SJCRH30 (cell line): ENCODE measurements at regions not wholly inside any gene's neighbourhood (a gene's known extent, or its start where the extent isn't known, plus 50 kb on each side); places are given as distances from the start of the nearest gene placed in this dataset.

Experiments used
- DNase-seq, 2 experiments: peaks; one replicate each; pipeline ENCODE4 v3.0.0-alpha.2; 2015 to 2020
- H3K27ac ChIP-seq: fragments of 250-450 bp; sonication (Bioruptor Pico); 2 replicates; pipeline ENCODE4 v1.5.1; 2020; ENCODE audit warnings: mild to moderate bottlenecking, moderate library complexity
- H3K27me3 ChIP-seq: fragments of 250-450 bp; sonication (Bioruptor Pico); 2 replicates; pipeline ENCODE4 v1.5.1; 2020; ENCODE audit warnings: mild to moderate bottlenecking, moderate library complexity
- H3K36me3 ChIP-seq: fragments of 250-450 bp; sonication (Bioruptor Pico); 2 replicates; pipeline ENCODE4 v1.5.1; 2020; ENCODE audit warnings: mild to moderate bottlenecking, moderate library complexity
- H3K4me1 ChIP-seq: fragments of 250-450 bp; sonication (Bioruptor Pico); 2 replicates; pipeline ENCODE4 v1.5.1; 2020; ENCODE audit warnings: mild to moderate bottlenecking, moderate library complexity
- H3K4me3 ChIP-seq: fragments of 250-450 bp; sonication (Bioruptor Pico); 2 replicates; pipeline ENCODE4 v1.5.1; 2020; ENCODE audit warnings: mild to moderate bottlenecking, moderate library complexity
- H3K9me3 ChIP-seq: fragments of 250-450 bp; sonication (Bioruptor Pico); replicated peaks from 2 replicates; pipeline ENCODE4 v1.5.1; 2020; ENCODE audit warnings: mild to moderate bottlenecking, moderate library complexity

- H3K4me3 ChIP-seq: no peak overlapping the region
- H3K4me1 ChIP-seq: no peaks in the 10 kb centered on the region
- H3K27me3 ChIP-seq: no peaks in the 10 kb centered on the region
- H3K36me3 ChIP-seq: no peaks in the 10 kb centered on the region
- DNase-seq: no peak
- no peak overlapping the region for H3K27ac ChIP-seq
- no peaks in the 10 kb centered on the region for H3K9me3 ChIP-seq
Observed at GRCh38 chr3:30354513-30354912, 251.9 kb upstream of the TGFBR2 start.

GRCh38 chr3:30354972-30355371 is 251.4 kb upstream of the TGFBR2 start:
- H3K27ac ChIP-seq: no peak overlapping the region
- H3K9me3 ChIP-seq: no peaks in the 10 kb centered on the region
- H3K4me3 ChIP-seq: no peak overlapping the region
- H3K36me3 ChIP-seq: no peaks in the 10 kb centered on the region
- peak in 1 of 2 experiments; percentile 29 for DNase-seq
- no peaks in the 10 kb centered on the region for H3K4me1 ChIP-seq
- no peaks in the 10 kb centered on the region for H3K27me3 ChIP-seq

DNA sequence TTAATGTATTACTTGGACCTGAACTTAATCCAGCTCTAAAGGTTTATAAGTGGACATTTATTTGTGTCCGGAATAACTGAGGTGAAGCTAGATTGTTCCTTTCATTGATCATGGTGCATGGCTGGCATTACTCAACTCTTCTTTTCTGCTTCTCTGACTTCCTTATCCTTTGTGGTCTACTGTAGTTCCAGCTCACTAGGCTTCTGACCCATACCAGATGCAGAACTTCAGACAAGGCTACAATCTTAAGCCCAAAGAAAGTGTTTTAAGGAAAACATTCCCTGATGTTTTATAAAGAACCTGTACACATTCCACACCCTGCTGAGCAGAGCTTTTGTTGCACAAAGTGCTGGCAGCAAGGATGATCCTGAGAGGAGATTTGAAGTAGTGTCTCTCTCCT is 250.8 kb upstream of the TGFBR2 start:
- H3K27me3 ChIP-seq: no peaks in the 10 kb centered on the region
- H3K27ac ChIP-seq: no peak overlapping the region
- no peaks in the 10 kb centered on the region for H3K4me1 ChIP-seq
- no peaks in the 10 kb centered on the region for H3K36me3 ChIP-seq
- no peak overlapping the region for H3K4me3 ChIP-seq
- no peak for DNase-seq
- H3K9me3 ChIP-seq: no peaks in the 10 kb centered on the region

DNA sequence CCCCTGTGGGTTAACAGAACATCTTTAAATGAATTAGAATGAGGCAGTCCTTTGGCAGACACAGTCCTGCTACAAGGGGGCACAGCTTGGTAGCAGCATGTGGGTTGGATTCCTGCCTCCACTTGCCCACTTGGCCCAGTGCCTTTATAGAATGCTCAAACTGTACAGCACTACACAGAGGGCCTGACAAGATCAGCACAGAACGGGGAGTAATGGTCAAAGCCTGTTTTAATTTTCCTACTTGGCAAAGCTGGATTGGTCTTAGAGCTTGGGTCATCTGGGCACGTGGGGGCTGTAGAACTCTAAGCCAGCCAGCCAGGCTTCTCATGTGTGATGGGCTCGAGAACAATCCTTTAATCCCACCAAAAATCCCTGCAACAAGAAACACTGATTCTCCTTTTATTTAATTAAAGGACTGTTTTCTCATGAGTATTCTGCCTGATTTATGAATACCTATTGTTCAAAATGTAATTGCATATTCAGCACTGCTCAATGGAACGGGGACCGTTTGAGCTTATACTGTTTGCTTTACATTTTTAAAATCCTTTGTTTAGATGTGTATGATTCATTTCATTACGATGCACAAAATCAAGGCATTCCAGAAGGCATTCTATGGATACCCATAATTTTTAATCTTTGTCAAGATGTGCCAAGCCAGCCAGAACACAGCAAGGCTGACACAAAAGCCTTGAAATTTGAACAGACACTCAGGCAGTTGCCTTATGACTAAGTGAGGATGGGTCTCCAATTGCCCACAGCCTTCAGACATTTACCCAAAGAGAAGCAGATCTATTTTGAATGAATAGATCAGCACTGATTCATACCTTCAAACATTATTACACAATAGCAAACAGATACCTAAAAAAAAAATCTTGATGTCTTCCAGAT is 249.3 kb upstream of the TGFBR2 start:
- Histone ChIP-seq H3K9me3 (no peaks in the 10 kb centered on the region), H3K27ac (no peak overlapping the region), H3K4me1 (no peaks in the 10 kb centered on the region), H3K27me3 (no peaks in the 10 kb centered on the region), H3K4me3 (no peak overlapping the region), H3K36me3 (no peaks in the 10 kb centered on the region)
- DNase-seq: no peak

DNA sequence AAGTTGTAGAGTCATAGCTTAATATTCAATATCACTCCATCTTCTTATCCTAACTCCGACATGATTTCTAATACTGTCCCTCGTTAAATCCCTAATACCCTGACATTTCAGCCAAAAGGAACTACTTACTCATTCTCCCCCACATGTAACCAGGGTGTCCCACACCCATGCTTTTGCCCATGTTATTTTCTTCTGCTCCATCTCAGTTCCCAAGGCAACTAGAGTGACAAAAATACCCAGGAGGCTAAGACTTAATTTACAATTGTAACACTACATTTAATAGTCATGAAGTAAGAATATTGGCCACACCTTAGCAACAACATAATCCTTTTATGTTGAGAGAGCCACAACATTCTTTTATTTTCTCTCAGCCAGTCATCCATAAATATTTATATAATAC is 248.5 kb upstream of the TGFBR2 start:
- Histone ChIP-seq H3K36me3 (no peaks in the 10 kb centered on the region), H3K27me3 (no peaks in the 10 kb centered on the region), H3K9me3 (no peaks in the 10 kb centered on the region), H3K4me1 (no peaks in the 10 kb centered on the region), H3K27ac (no peak overlapping the region), H3K4me3 (no peak overlapping the region)
- DNase-seq: no peak

DNA sequence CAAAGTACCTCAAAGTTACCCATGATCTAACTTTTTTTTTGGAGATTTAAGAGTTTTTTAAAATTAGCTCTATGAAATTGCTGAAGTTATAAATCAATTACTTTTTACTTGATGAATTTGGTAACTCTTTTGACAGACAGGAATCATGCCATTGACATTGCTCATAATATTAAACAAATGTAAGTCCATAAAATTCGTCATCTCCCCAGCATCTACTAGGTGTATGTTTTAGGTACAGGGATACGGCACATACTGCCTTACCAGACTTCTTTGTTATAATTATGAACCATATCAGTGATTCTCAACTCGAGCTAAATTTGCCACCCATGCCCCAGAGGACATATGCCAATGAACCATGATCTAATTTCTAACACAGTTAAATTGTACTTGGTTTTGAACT is 247.5 kb upstream of the TGFBR2 start:
- H3K27ac ChIP-seq: no peak overlapping the region
- no peak overlapping the region for H3K4me3 ChIP-seq
- DNase-seq: no peak
- H3K4me1 ChIP-seq: no peaks in the 10 kb centered on the region
- H3K36me3 ChIP-seq: no peaks in the 10 kb centered on the region
- H3K27me3 ChIP-seq: no peaks in the 10 kb centered on the region
- no peaks in the 10 kb centered on the region for H3K9me3 ChIP-seq

DNA sequence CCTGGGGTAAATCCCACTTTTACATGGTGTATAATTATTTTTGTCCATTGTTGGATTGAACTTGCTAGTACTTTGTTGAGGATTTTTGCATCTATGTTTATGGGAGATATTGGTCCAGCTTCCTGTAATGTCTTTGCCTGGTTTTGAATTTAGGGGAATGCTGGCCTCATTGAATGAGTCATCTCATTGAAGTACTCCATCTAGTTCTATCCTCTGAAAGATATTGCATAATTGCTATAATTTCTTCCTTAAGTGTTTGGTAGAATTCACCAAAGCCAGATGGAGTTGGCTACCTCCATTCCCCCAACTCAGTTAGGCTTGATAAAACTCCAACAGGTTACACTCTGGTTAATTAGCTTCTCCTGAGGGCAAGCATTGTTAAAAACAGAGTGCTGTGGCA is 237.4 kb upstream of the TGFBR2 start:
- no peaks in the 10 kb centered on the region for H3K4me1 ChIP-seq

GRCh38 chr3:30370681-30371271 is 235.6 kb upstream of the TGFBR2 start:
- Histone ChIP-seq H3K4me1 (no peaks in the 10 kb centered on the region), H3K27me3 (no peaks in the 10 kb centered on the region), H3K4me3 (no peak overlapping the region), H3K27ac (no peak overlapping the region), H3K36me3 (no peaks in the 10 kb centered on the region), H3K9me3 (no peaks in the 10 kb centered on the region)
- no peak for DNase-seq

More for the DNA sequence above, 237.4 kb upstream of the TGFBR2 start:
- DNase-seq: no peak
- Histone ChIP-seq H3K36me3 (no peaks in the 10 kb centered on the region), H3K9me3 (no peaks in the 10 kb centered on the region), H3K4me3 (no peak overlapping the region), H3K27ac (no peak overlapping the region), H3K27me3 (no peaks in the 10 kb centered on the region)

GRCh38 chr3:30372837-30373236 is 233.6 kb upstream of the TGFBR2 start:
- no peaks in the 10 kb centered on the region for H3K27me3 ChIP-seq
- no peaks in the 10 kb centered on the region for H3K4me1 ChIP-seq
- no peak for DNase-seq
- H3K9me3 ChIP-seq: no peaks in the 10 kb centered on the region
- H3K36me3 ChIP-seq: no peaks in the 10 kb centered on the region
- H3K4me3 ChIP-seq: no peak overlapping the region
- no peak overlapping the region for H3K27ac ChIP-seq

GRCh38 chr3:30384546-30385072 is 221.8 kb upstream of the TGFBR2 start:
- Histone ChIP-seq H3K9me3 (no peaks in the 10 kb centered on the region), H3K36me3 (no peaks in the 10 kb centered on the region), H3K27me3 (no peaks in the 10 kb centered on the region), H3K4me1 (no peaks in the 10 kb centered on the region), H3K4me3 (no peak overlapping the region), H3K27ac (no peak overlapping the region)
- DNase-seq: no peak

DNA sequence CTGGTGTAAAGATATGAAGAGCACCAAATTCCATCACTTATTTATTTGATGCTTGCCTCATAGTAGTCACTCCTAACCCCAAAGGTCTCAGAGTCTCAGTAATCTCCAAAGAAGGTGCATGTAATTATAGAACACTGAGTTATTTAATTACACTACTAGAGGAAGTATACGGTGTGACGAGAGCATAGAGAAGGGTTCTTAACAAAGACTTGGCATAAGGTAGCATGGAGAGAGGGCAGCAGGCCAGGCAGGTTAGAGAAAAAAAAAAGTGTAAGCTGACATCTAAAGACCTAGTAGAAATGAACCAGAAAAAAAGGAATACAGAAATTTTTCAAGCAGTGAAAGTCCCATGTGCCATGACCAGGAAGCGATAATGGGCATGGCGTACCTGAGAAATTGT is 213.3 kb upstream of the TGFBR2 start:
- no peaks in the 10 kb centered on the region for H3K9me3 ChIP-seq

DNA sequence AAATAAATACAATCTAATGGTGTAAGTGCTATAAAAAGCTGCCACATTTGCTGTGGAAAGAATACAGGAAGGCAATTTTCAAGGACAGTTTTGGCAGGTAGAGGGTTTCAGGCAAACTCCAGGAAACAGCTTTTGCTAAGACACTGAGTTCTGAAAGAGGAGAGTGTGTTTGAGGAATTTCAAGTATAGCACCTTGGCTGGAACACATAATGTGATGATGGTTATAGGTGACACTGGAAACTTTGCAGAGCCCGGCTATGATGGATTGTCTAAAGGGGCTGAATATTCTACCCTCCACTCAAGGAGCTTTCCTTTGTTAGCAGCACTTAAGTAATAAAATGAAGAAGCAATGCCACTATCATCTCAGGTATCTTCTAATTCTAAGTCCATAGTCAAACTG is 209.4 kb upstream of the TGFBR2 start:
- H3K27me3 ChIP-seq: no peaks in the 10 kb centered on the region
- H3K27ac ChIP-seq: no peak overlapping the region
- H3K9me3 ChIP-seq: no peaks in the 10 kb centered on the region
- no peak overlapping the region for H3K4me3 ChIP-seq
- no peak for DNase-seq
- H3K36me3 ChIP-seq: no peaks in the 10 kb centered on the region
- no peaks in the 10 kb centered on the region for H3K4me1 ChIP-seq

More for the DNA sequence above, 213.3 kb upstream of the TGFBR2 start:
- Histone ChIP-seq H3K4me1 (no peaks in the 10 kb centered on the region), H3K36me3 (no peaks in the 10 kb centered on the region), H3K27ac (no peak overlapping the region), H3K27me3 (no peaks in the 10 kb centered on the region), H3K4me3 (no peak overlapping the region)
- DNase-seq: no peak

DNA sequence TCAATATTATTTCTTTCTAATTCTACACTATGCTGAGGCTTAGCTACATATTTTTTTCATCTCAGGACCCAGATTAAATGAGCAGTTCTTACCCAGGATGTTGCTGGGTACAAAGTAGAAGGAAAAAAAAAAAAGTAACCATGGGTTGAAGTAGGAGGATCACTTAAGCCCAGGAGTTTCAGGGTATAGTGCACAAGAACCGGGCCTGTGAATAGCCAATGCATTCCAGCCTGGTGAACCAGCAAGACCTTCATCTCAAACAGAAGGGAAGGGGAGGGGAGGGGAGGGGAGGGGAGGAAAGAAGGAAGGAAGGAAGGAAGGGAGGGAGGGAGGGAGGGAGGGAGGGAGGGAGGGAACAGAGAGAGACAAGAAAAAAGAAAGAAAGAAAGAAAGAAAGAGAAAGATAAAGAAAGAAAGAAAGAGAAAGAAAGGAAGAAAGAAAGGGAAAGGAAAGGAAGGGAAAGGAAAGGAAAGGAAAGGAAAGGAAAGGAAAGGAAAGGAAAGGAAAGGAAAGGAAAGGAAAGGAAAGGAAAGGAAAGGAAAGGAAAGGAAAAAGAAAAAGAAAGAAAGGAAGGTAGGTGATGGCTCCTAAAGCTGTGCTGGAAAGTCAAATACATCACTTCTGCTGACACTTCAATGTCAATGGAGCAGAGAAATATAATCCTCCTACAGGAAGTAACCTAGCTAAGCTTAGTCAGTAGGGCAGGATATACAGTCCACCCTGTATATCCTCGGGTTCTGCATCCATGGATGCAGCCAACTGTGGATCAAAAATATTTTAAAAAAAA is 206.8 kb upstream of the TGFBR2 start:
- H3K4me1 ChIP-seq: no peaks in the 10 kb centered on the region
- no peaks in the 10 kb centered on the region for H3K36me3 ChIP-seq
- H3K27me3 ChIP-seq: no peaks in the 10 kb centered on the region
- H3K9me3 ChIP-seq: no peaks in the 10 kb centered on the region
- no peak overlapping the region for H3K27ac ChIP-seq
- no peak overlapping the region for H3K4me3 ChIP-seq
- DNase-seq: no peak

DNA sequence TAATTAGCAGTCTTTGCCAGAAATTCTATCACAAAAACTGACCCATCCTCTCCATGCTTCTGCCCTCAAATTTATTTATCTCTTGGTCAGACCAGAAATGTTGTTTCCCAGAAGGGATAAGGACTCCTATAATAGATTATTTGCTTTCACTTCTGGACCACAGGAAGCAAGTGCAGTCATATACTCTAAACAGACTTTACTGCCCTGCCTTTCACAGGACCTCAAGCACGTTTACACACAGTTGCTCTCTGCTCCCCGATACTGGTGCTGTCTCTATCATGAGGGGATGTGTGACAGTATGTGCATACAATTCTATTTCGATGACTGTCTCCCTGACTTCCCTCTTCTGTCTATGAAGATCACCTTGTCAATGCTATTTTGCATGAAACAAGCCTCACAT is 205.5 kb upstream of the TGFBR2 start:
- no peak overlapping the region for H3K4me3 ChIP-seq

GRCh38 chr3:30401971-30402370 is 204.4 kb upstream of the TGFBR2 start:
- Histone ChIP-seq H3K4me3 (no peak overlapping the region), H3K4me1 (no peaks in the 10 kb centered on the region), H3K27me3 (no peaks in the 10 kb centered on the region), H3K27ac (no peak overlapping the region), H3K36me3 (no peaks in the 10 kb centered on the region), H3K9me3 (no peaks in the 10 kb centered on the region)
- no peak for DNase-seq

More for the DNA sequence above, 205.5 kb upstream of the TGFBR2 start:
- no peaks in the 10 kb centered on the region for H3K27me3 ChIP-seq
- no peak for DNase-seq
- H3K9me3 ChIP-seq: no peaks in the 10 kb centered on the region
- no peaks in the 10 kb centered on the region for H3K36me3 ChIP-seq
- no peak overlapping the region for H3K27ac ChIP-seq
- H3K4me1 ChIP-seq: no peaks in the 10 kb centered on the region
